Sigmoid colon (tissue), 4 donors: ENCODE measurements at regions not wholly inside any gene's neighbourhood (a gene's known extent, or its start where the extent isn't known, plus 50 kb on each side); places are given as distances from the start of the nearest gene placed in this dataset.

ENCODE experiments used
- EP300 ChIP-seq, 4 donors: sonication (generic); formaldehyde crosslinking; IDR thresholded peaks; one replicate each; pipeline ENCODE4 v1.6.1; 2017; ENCODE audit warnings: antibody characterized with exemption in 4 of 4
- TF ChIP-seq, protein P1 (sequence below), 4 experiments: fragments of 450-650 bp in 3 of 4; fragments of 200-600 bp in 1 of 4; IDR thresholded peaks; one replicate each; pipeline ENCODE4 v1.5.1; 2016 to 2019; ENCODE audit warnings: antibody characterized with exemption in 4 of 4, mild to moderate bottlenecking in 3 of 4, moderate library complexity in 2 of 4

DNA sequence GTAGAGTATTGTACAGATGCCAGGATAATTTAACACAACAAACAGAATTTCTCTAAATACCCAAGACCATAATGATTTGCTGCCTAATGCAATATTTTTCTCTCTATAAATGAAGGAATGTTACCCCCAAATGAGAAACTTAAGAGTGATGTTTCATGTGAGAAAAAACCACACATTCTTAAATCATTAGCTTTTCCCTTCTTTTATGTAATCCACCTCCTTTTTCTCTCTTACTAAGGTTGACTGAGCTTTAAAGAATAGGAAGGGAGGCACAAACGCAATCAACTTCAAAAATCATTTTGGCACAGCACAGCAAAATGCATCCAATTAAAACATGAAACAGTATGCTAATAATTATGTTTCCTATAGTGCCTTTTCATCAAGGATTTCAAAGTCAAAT is 698.1 kb upstream of the CDH2 start:
- TF ChIP-seq EP300 (IDR thresholded peaks at IDR 0.05) = no peak
- TF ChIP-seq, protein P1, sequence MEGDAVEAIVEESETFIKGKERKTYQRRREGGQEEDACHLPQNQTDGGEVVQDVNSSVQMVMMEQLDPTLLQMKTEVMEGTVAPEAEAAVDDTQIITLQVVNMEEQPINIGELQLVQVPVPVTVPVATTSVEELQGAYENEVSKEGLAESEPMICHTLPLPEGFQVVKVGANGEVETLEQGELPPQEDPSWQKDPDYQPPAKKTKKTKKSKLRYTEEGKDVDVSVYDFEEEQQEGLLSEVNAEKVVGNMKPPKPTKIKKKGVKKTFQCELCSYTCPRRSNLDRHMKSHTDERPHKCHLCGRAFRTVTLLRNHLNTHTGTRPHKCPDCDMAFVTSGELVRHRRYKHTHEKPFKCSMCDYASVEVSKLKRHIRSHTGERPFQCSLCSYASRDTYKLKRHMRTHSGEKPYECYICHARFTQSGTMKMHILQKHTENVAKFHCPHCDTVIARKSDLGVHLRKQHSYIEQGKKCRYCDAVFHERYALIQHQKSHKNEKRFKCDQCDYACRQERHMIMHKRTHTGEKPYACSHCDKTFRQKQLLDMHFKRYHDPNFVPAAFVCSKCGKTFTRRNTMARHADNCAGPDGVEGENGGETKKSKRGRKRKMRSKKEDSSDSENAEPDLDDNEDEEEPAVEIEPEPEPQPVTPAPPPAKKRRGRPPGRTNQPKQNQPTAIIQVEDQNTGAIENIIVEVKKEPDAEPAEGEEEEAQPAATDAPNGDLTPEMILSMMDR (IDR thresholded peaks at IDR 0.05) = no peak
